Motor neuron (in vitro differentiated cells): ENCODE measurements at regions not wholly inside any gene's neighbourhood (a gene's known extent, or its start where the extent isn't known, plus 50 kb on each side); places are given as distances from the start of the nearest gene placed in this dataset.
"Not testable (repeated sequence)": the region's sequence is repeated elsewhere in the genome, so short reads cannot be mapped to it uniquely, and the experiment has no call there.

Experiments used
- ATAC-seq, 8 experiments: fragments of 200-7000 bp; cut with Tn5 transposase; replicated peaks in 6 of 8; 2 replicates each; pipeline ENCODE4 v1.8.0; 2021; ENCODE audit warnings: mild to moderate bottlenecking in 8 of 8, moderate library complexity in 8 of 8
- H3K27ac ChIP-seq, 2 donors: fragments of 250-450 bp; sonication (Bioruptor Pico); 2 replicates each; pipeline ENCODE4 v1.9.0; 2021; ENCODE audit warnings: antibody characterized with exemption in 2 of 2, mild to moderate bottlenecking in 2 of 2, moderate library complexity in 1 of 2
- H3K4me1 ChIP-seq, 2 donors: fragments of 250-450 bp; sonication (Bioruptor Pico); replicated peaks in 1 of 2; 2 replicates each; pipeline ENCODE4 v1.6.1; 2021; ENCODE audit warnings: antibody characterized with exemption in 2 of 2, mild to moderate bottlenecking in 2 of 2, moderate library complexity in 1 of 2
- H3K4me3 ChIP-seq, 5 donors: fragments of 250-450 bp; sonication (Bioruptor Pico); 2 replicates each; pipeline ENCODE4 v1.9.0; 2021; ENCODE audit warnings: antibody characterized with exemption in 5 of 5, mild to moderate bottlenecking in 5 of 5, moderate library complexity in 4 of 5
- WGBS, 10 experiments: fragments of 450-650 bp; shearing (Covaris generic); methylation state at CpG; one replicate each; pipeline ENCODE4 v1.0.0; 2022; 5-methylcytosine and 5-hydroxymethylcytosine counted together
- in situ Hi-C, 9 experiments: fragments of 400-800 bp; cut with MboI; loops; one replicate each; pipeline ENCODE4 v1.15.0; 2021; ENCODE audit warnings: low sequenced_read_pairs in 9 of 9, low pct_unique_long_range_greater_than_20kb in 2 of 9; ENCODE audit not compliant: unreplicated experiment in 9 of 9

DNA sequence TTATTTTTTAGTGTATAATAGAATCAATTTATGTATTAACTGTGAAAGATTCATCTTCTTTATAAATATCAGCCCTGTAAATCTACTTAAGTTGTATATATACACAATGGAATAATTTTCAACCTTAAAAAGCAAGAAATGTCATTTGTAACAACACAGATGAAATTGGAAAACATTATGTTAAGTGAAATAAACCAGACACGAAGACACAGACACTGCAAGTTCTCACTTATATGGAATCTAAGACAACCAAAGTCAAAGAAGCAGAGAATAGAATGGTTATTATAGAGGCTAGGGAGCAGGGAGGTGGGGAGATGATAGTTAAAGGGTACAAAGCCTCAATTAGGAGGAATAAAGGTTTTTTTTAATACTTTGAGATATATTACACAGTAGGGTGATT is 1404.4 kb downstream of the HACE1 start:
- in situ Hi-C loops, result no loop called here

DNA sequence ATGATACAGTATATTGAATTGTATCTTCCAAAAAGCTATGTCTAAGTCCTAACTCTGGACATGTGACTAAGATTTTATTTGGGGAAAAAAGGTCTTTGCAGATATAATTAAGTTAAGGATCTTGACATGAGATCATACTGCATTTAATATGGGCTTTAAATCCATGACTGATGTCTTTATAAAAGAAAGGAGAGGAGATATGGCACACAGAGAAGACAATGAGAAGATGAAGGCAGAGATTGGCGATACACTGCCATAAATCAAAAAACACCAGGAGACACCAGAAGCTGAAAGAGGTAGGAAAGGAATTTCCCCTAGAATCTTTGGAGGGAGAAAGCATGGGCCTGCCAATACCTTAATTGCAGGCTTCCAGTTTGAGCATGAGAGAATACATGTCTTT is 1450.2 kb downstream of the HACE1 start:
- ATAC-seq, result no peak

More for the DNA sequence above, 1404.4 kb downstream of the HACE1 start:
- WGBS, 10 experiments, result 25 to 100% (median 75%) methylated on average over 1 of the region's 1 CpG
- ATAC-seq, result no peak
- no peak overlapping the region for H3K4me3 ChIP-seq
- no peaks in the 10 kb centered on the region for H3K4me1 ChIP-seq
- H3K27ac ChIP-seq, result no peak overlapping the region

DNA sequence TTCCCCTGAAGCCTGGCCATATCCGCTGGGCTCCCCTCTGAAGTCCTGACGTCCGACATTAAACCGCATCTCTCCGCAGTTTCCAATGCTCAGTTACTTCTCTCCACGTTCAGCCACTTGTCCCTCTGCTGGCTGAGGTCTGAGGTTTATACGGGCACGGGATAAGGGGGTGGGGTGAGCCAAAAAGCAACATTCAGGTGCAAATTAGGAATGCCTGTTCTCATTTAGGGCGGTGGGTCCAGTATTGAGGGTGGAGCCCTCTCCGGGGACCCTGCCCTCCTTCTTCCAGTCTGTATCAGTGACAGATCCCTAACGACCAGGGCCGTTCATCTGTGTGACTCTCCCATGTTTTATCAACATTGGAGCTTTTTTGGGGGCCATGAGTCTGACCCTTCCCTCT is 1454.4 kb downstream of the HACE1 start:
- no peak overlapping the region for H3K27ac ChIP-seq
- in situ Hi-C loops, result no loop called here
- no peak overlapping the region for H3K4me3 ChIP-seq
- WGBS, 10 experiments, result 28 to 100% (median 82%) methylated on average over 1 to 9 of the region's 12 CpGs; no CpG with 5 or more reads in 4 of the 10 experiments
- H3K4me1 ChIP-seq, result no peaks in the 10 kb centered on the region
- no peak for ATAC-seq

More for the DNA sequence above, 1450.2 kb downstream of the HACE1 start:
- Histone ChIP-seq H3K4me1 (no peaks in the 10 kb centered on the region), H3K27ac (no peak overlapping the region), H3K4me3 (no peak overlapping the region)
- WGBS, 10 experiments, result 0 to 100% (median 78%) methylated on average over 1 of the region's 1 CpG; no CpG with 5 or more reads in 1 of the 10 experiments
- in situ Hi-C loops, result no loop called here

DNA sequence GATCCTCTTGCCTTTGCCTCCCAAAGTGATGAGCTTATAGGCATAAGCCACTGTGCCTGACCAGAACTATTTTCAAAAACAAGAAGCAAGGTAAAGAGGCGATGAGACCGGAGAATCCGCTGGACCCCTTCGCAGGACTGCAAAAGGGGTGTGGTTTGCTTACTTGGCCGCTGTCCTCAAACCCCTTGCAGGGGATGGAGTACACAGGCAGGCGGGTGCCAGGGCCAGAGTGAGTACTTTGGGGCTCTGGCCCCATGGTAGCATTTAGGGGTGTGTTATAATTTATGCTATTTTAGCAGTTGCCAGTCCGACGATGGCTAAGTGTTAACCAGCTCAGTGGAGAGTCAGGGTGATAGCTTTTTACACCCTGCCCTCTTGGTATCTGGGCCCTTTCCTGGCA is 1454.9 kb downstream of the HACE1 start:
- ATAC-seq, result no peak
- Histone ChIP-seq H3K4me3 (no peak overlapping the region), H3K4me1 (no peaks in the 10 kb centered on the region), H3K27ac (no peak overlapping the region)
- in situ Hi-C loops, result no loop called here
- 80 to 100% (median 93%) methylated on average over 1 to 6 of the region's 8 CpGs; no CpG with 5 or more reads in 4 of the 10 experiments for WGBS, 10 experiments

DNA sequence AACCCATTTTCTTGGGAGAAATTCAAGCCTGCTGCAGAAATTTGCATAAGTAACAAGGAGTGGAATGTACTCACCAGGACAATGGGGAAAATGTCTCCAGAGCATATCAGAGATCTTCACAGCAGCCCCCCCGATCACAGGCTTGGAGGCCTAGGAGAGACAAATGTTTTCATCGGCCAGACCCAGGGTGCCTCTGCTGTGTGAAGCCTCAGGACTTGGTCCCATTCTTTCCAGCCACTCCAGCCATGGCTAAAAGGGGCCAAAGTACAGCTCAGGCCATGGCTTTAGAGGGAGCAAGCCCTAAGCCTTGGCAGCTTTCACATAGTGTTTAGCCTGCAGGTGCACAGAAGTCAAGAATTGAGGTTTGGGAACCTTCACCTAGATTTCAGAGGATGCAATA is 1463.0 kb downstream of the HACE1 start:
- Histone ChIP-seq H3K27ac (no peak overlapping the region), H3K4me1 (no peaks in the 10 kb centered on the region), H3K4me3 (no peak overlapping the region)
- WGBS, 10 experiments, result 0 to 94% (median 33%) methylated on average over 1 to 2 of the region's 2 CpGs; no CpG with 5 or more reads in 5 of the 10 experiments
- ATAC-seq, result no peak
- in situ Hi-C loops, result no loop called here

DNA sequence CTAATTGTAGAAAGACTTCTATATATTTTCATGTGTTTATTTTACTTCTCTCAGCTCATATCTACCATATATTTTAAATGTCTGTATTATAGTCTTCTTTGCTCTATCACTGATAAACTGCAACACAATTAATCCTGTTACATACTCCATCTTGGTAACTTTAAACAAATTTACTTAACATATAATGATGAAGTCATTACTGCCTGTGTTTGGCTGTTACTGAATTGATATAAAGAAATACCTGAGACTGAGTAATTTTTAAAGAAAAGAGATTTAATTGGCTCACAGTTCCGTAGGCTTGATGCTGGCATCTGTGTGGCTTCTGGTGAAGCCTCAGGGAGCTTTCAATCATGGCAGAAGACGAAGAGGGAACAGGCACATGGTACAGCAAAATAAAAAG is 1480.4 kb downstream of the HACE1 start:
- ATAC-seq, result no peak
- Histone ChIP-seq H3K4me3 (no peak overlapping the region), H3K27ac (no peak overlapping the region), H3K4me1 (no peaks in the 10 kb centered on the region)
- in situ Hi-C loops, result no loop called here
- WGBS, 10 experiments, result 5 to 100% (median 66%) methylated on average over 1 to 2 of the region's 2 CpGs; no CpG with 5 or more reads in 2 of the 10 experiments

DNA sequence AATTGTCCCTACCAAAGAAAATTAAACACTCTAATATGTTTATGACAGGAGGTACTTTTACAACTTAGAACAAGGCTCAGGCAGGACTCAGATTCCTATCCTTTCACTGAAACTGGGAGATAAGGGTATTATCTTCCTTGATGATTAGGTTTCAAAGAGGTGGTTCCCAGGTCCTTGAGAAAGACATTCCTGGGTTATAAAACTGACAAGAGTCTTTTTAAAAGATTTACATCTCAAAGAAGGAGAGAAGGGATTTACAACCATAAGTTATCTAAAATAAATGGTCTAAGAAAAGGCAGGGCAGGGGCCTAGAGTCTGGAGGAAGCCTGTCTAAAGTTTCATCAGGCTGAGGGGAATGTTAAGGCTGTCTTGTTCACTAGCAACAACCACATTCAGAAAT is 1492.5 kb downstream of the HACE1 start:
- ATAC-seq, result no peak
- H3K4me1 ChIP-seq, result no peaks in the 10 kb centered on the region
- no peak overlapping the region for H3K4me3 ChIP-seq
- in situ Hi-C loops, result no loop called here
- H3K27ac ChIP-seq, result no peak overlapping the region

DNA sequence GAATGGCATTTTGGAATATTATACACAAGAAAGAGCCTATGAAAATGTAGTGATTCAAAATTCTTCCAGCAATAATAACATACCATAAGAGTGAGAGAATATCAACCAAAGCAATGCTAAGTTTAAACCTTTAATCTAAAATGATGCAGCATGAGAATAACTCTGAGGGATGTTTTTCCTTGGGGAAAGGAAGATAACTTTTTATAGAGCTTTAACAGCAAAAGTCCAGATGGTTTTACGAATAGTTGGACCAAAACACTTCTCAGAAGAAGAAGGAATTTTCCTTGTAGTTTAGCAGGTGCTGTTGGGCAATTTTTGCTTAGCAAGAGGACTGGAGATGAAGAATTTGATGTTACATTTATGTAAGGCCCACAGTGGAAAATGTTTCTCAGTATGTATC is 1503.2 kb downstream of the HACE1 start:
- in situ Hi-C loops, result no loop called here
- no peak for ATAC-seq
- WGBS, 10 experiments, result 0 to 100% (median 40%) methylated on average over 1 of the region's 1 CpG; no CpG with 5 or more reads in 4 of the 10 experiments
- no peak overlapping the region for H3K27ac ChIP-seq
- no peak overlapping the region for H3K4me3 ChIP-seq
- no peaks in the 10 kb centered on the region for H3K4me1 ChIP-seq

DNA sequence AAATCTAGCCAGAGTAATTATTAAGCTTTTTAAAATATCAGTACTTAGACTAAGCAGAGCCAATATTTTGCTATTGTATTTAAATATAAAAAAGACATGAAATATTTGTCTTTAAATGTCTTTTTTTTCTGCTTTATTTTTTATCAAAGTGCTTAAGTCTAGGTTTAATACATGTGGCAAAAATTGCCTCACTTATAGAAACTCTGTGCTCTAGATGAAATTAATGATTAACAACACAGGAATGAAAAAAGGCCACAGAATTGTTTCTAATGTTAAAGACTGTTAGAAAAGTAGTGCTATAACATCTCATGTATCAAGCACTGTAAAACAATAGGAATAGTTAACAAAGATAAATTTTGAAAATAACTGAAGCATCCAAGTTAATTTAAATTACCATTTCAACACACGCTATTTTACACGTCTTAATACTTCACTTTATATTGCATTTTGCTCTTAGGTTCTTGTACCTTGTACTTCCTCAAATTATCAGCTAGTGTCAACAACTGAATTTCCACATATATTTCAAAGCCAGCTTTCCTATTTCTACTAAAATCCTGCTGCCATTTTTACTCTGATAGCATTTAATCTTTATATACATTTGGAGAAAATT is 1515.1 kb downstream of the HACE1 start:
- in situ Hi-C loops, result no loop called here

DNA sequence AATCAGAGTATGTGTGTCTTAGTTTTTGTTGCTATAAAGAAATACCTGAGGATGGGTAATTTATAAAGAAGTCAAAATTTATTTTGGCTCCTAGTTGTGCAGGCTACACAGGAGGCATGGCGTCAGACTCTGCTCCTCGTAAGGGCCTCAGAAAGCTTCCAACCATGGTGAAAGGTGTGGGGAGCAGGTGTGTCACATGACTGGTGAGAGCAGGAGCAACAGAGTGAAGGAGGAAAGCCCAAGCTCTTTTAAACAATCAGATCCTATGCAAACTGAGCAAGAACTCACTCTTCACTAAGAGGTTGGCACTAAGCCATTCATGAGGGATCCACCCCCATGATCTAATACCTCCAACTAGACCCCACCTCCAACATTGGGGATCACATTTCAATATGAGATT is 1524.3 kb downstream of the HACE1 start:
- WGBS, 10 experiments, result 19 to 100% (median 100%) methylated on average over 1 to 2 of the region's 2 CpGs; no CpG with 5 or more reads in 3 of the 10 experiments
- no peak overlapping the region for H3K4me3 ChIP-seq
- ATAC-seq, result no peak
- no peaks in the 10 kb centered on the region for H3K4me1 ChIP-seq
- in situ Hi-C loops, result no loop called here
- no peak overlapping the region for H3K27ac ChIP-seq

More for the DNA sequence above, 1515.1 kb downstream of the HACE1 start:
- Histone ChIP-seq H3K27ac (no peak overlapping the region), H3K4me1 (no peaks in the 10 kb centered on the region), H3K4me3 (no peak overlapping the region)
- 6 to 100% (median 80%) methylated on average over 1 to 2 of the region's 2 CpGs; no CpG with 5 or more reads in 1 of the 10 experiments for WGBS, 10 experiments
- no peak for ATAC-seq

DNA sequence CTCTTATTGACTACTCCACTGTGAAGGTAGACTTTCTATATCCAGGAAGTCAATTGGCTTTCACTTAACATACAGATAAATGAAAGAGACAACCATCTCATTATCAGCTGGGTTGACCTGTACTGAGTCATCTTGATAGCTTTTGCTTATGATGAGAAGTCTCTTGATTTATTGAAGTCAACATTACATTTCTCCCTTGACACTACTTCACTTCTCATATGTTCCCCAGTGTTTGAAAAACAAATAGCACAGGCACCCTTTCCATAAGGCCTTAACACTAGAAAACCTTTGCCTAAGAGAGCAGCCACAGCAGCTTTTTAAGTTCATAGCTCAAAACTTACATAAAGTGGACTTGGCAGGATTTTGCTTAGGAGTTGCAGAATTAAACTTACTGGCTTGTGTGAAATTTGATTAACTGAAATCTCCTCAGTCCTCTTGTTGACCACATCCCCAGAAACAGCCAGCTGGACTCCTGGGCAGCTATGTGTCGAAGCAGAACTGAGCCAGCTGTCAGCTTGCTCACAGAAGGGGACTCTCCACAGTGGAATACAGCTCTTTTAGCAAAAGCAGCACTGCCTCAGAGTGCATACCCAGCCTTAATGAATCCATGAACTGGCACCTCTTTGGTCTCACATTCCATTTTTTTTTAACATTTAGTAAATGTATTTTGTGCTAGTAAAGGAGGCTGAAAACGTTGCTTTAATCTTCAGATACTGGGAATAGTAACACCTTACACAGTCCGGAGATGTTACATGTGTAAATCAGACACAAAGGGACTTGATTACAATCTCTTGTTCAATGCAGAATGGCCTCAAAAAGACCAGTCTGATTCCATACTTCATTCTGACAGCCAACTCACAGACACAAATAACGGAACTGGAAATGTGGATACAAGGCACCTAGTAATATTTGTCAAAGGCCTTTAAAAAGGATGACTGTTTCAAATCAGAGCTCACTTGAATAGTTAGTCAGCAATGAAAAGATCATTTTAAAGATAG is 1532.7 kb downstream of the HACE1 start:
- no peak overlapping the region for H3K4me3 ChIP-seq
- peak overlapping the region; percentile 14 to 45 for H3K27ac ChIP-seq
- ATAC-seq, result peak in 5 of 8 experiments; percentile 95 to 98 (median 96)
- peaks cover 7 to 23% of the 10 kb centered on the region in 2 donors for H3K4me1 ChIP-seq
- 0 to 55% (median 5%) methylated on average over 1 to 4 of the region's 4 CpGs; no CpG with 5 or more reads in 1 of the 10 experiments for WGBS, 10 experiments
- in situ Hi-C loops, result no loop called here

DNA sequence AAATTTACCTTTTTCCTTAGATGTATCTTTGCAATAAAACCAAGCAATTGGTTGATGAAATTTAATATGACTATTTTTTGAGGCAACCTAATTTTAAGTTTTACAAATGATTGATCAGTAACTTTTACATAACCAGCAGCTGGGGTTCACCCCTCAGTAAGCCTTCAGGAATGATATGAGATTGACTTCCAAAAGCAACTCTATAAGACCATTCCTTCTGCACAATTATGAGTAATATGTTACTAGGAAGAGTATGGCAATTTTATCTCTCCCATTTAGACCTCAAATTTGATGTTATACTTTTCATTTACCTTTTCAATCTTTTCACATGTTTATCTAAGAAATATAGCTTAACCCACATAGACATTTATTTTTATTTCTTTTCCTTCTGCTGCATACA is 1546.3 kb downstream of the HACE1 start:
- Histone ChIP-seq H3K27ac (no peak overlapping the region), H3K4me3 (no peak overlapping the region), H3K4me1 (no peaks in the 10 kb centered on the region)
- no peak for ATAC-seq
- in situ Hi-C loops, result no loop called here

DNA sequence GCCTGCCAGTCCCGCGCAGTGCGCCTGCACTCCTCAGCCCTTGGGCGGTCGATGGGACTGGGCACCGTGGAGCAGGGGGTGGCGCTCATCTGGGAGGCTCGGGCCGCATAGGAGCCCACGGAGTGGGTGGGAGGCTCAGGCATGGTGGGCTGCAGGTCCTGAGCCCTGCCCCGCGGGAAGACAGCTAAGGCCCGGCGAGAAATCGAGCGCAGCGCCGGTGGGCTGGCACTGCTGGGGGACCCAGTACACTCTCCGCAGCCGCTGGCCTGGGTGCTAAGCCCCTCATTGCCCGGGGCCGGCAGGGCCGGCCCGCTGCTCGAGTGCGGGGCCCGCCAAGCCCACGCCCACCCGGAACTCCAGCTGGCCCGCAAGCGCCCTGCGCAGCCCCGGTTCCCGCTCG is 1565.3 kb downstream of the HACE1 start:
- H3K4me1 ChIP-seq, ATAC-seq, H3K27ac ChIP-seq, H3K4me3 ChIP-seq, in situ Hi-C loops: not testable (repeated sequence)
- WGBS, 10 experiments, result no CpG with 5 or more reads among the region's 35 CpGs
